Breast epithelium (tissue), 4 donors: ENCODE measurements at regions not wholly inside any gene's neighbourhood (a gene's known extent, or its start where the extent isn't known, plus 50 kb on each side); places are given as distances from the start of the nearest gene placed in this dataset.

Source experiments
- DNase-seq, 2 donors: peaks; one replicate each; pipeline ENCODE4 v3.0.0-alpha.2; 2019; ENCODE audit warnings: low spot score in 2 of 2
- H3K27ac ChIP-seq, 2 donors: fragments of 200-600 bp; sonication (generic) in 1 of 2; one replicate each; pipeline ENCODE4 v1.5.1; 2016 to 2019; ENCODE audit warnings: mild to moderate bottlenecking in 1 of 2
- H3K27me3 ChIP-seq, 2 donors: fragments of 200-600 bp; sonication (generic) in 1 of 2; one replicate each; pipeline versions ENCODE4 v1.5.1 to v1.6.0; 2017 to 2019; ENCODE audit warnings: control low read depth in 1 of 2, mild to moderate bottlenecking in 1 of 2
- H3K36me3 ChIP-seq: fragments of 200-600 bp; one replicate; pipeline ENCODE4 v1.5.1; 2019
- H3K4me1 ChIP-seq, 2 donors: fragments of 200-600 bp; sonication (generic); one replicate each; pipeline ENCODE4 v1.5.1; 2016 to 2019; ENCODE audit warnings: control low read depth in 1 of 2
- H3K4me3 ChIP-seq, 3 donors: fragments of 200-600 bp; sonication (generic); 1 replicate in 2 of 3; 2 replicates in 1 of 3; pipeline ENCODE4 v1.5.1; 2016 to 2019; ENCODE audit warnings: mild to moderate bottlenecking in 3 of 3, moderate library complexity in 2 of 3
- H3K9me3 ChIP-seq, 2 donors: fragments of 200-600 bp; sonication (generic) in 1 of 2; one replicate each; pipeline ENCODE4 v1.5.1; 2016 to 2019; ENCODE audit warnings: control low read depth in 1 of 2
- POLR2A ChIP-seq: fragments of 450-650 bp; IDR thresholded peaks from one replicate; pipeline ENCODE4 v1.6.1; 2016; ENCODE audit warnings: antibody characterized with exemption, mild to moderate bottlenecking, moderate library complexity
- POLR2AphosphoS5 ChIP-seq, 3 donors: sonication (generic); formaldehyde crosslinking; IDR thresholded peaks; one replicate each; pipeline ENCODE4 v1.6.1; 2017; ENCODE audit warnings: antibody characterized with exemption in 3 of 3
- intact Hi-C: fragments of 100-400 bp; cut with DNase I; formaldehyde crosslinking; loops from one replicate; pipeline ENCODE4 v1.15.1; 2023; ENCODE audit warnings: low total_unique reads
- TF ChIP-seq, protein P1 (sequence below), 3 donors: fragments of 450-650 bp; IDR thresholded peaks; one replicate each; pipeline ENCODE4 v1.5.1; 2016 to 2017; ENCODE audit warnings: antibody characterized with exemption in 3 of 3, mild to moderate bottlenecking in 3 of 3, moderate library complexity in 3 of 3

DNA sequence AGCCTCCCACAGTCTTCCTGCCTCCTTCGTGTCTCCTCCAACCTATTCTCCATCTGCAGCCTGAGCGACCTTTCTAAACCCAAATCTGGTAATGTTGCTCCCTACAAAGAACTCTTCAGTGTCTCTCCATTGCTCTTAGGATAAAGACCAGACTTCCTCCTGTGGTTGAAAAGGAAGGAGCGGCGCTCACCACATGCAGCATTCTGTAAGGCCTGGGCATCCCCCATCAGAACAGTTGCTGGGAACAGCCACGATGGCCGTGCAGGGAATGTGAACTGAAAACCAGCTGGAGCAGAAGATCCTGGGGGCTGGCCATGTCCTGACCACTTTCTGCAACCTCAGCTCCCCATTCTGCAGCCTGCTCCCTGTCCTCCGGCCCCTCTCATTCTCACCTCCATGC, 237.8 kb upstream of the ZMIZ1 start:
- H3K4me1 ChIP-seq: no peaks in the 10 kb centered on the region
- H3K27me3 ChIP-seq: no peaks in the 10 kb centered on the region
- no peak overlapping the region for H3K4me3 ChIP-seq
- TF ChIP-seq POLR2A (no peak), POLR2AphosphoS5 (IDR thresholded peaks at IDR 0.05) (no peak)
- TF ChIP-seq, protein P1, sequence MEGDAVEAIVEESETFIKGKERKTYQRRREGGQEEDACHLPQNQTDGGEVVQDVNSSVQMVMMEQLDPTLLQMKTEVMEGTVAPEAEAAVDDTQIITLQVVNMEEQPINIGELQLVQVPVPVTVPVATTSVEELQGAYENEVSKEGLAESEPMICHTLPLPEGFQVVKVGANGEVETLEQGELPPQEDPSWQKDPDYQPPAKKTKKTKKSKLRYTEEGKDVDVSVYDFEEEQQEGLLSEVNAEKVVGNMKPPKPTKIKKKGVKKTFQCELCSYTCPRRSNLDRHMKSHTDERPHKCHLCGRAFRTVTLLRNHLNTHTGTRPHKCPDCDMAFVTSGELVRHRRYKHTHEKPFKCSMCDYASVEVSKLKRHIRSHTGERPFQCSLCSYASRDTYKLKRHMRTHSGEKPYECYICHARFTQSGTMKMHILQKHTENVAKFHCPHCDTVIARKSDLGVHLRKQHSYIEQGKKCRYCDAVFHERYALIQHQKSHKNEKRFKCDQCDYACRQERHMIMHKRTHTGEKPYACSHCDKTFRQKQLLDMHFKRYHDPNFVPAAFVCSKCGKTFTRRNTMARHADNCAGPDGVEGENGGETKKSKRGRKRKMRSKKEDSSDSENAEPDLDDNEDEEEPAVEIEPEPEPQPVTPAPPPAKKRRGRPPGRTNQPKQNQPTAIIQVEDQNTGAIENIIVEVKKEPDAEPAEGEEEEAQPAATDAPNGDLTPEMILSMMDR (IDR thresholded peaks at IDR 0.05): no peak
- H3K27ac ChIP-seq: no peak overlapping the region
- no peak for DNase-seq
- no peaks in the 10 kb centered on the region for H3K9me3 ChIP-seq
- intact Hi-C loops: no loop called here
- no peaks in the 10 kb centered on the region for H3K36me3 ChIP-seq

DNA sequence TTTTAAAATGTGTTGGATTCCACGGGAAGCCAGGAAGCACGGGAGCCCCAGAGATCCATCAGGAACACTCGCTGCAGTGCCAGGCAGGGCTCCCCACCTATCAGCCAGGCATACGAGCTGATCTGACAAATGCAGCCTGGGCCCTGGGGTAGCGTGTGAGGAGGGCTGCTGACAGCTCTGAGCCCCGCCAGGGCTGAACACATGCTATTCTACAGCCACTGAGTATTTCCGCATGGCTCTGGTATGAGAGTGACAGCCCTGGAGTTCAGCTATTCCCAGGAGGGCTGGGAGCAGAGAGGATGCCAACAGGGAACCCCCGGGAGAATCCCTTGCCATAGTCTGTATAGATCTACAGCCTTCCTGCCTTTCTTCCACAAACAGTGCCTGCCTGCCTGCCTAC, 237.3 kb upstream of the ZMIZ1 start:
- intact Hi-C loops: no loop called here
- Histone ChIP-seq H3K4me1 (no peaks in the 10 kb centered on the region), H3K9me3 (no peaks in the 10 kb centered on the region), H3K27me3 (no peaks in the 10 kb centered on the region), H3K27ac (no peak overlapping the region), H3K36me3 (no peaks in the 10 kb centered on the region), H3K4me3 (no peak overlapping the region)
- TF ChIP-seq, protein P1 (IDR thresholded peaks at IDR 0.05): no peak
- TF ChIP-seq POLR2AphosphoS5 (IDR thresholded peaks at IDR 0.05): no peak
- no peak for TF ChIP-seq POLR2A
- DNase-seq: no peak

DNA sequence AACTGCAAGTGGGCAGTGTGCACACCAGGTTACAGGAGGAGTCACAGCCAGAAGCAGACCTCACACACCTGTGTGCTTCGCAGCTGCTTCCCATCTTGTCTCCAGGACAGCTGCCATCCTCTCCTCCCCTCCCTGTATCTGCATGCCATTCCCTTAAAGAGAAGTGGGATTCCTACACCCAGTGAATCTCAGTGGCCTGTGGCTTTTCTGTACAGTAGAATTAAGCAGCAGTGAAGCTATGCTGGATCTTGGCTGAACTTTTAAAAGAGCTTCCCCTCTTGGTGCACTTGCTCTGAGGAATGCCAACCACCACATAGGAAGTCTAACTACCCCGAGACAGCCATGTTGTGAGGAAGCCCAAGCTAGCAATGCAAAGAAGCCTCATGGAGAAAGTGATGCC, 236.5 kb upstream of the ZMIZ1 start:
- intact Hi-C loops: no loop called here
- Histone ChIP-seq H3K27me3 (no peaks in the 10 kb centered on the region), H3K4me3 (no peak overlapping the region), H3K27ac (no peak overlapping the region), H3K4me1 (no peaks in the 10 kb centered on the region), H3K36me3 (no peaks in the 10 kb centered on the region), H3K9me3 (no peaks in the 10 kb centered on the region)
- TF ChIP-seq, protein P1 (IDR thresholded peaks at IDR 0.05): no peak
- TF ChIP-seq POLR2A (no peak), POLR2AphosphoS5 (IDR thresholded peaks at IDR 0.05) (no peak)
- DNase-seq: no peak

DNA sequence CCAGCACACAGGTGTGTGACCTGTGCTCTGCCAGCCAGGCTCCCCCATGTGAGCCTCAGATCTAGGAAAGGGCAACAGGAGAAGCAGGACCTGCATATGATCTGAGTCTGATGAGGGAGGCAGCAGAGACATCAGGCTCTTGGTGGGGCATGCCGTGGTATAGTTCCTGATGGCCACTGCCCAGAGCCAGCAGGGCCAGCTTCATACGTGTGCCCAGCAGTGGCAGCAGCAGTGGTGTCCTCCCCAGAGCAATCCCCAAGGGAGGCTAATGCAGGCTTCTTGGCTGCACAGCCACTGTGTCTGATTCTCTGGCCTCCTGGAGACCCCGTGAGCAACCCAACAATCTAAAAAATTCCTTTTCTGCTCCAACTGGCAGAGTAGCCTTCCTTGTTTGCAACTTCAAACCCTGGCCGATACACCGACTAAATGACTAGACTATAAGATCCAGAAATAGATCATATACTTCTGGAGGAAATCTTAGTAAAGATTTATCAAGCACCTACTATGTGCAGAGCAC, 230.6 kb upstream of the ZMIZ1 start:
- Histone ChIP-seq H3K9me3 (no peaks in the 10 kb centered on the region), H3K27me3 (no peaks in the 10 kb centered on the region), H3K27ac (no peak overlapping the region), H3K4me3 (no peak overlapping the region), H3K4me1 (no peaks in the 10 kb centered on the region), H3K36me3 (no peaks in the 10 kb centered on the region)
- TF ChIP-seq, protein P1 (IDR thresholded peaks at IDR 0.05): no peak
- TF ChIP-seq POLR2AphosphoS5 (IDR thresholded peaks at IDR 0.05) (no peak), POLR2A (no peak)
- intact Hi-C loops: no loop called here
- no peak for DNase-seq

GRCh38 chr10:78843495-78843894, 225.3 kb upstream of the ZMIZ1 start:
- Histone ChIP-seq H3K27ac (no peak overlapping the region), H3K36me3 (no peaks in the 10 kb centered on the region), H3K4me1 (no peaks in the 10 kb centered on the region), H3K4me3 (no peak overlapping the region), H3K27me3 (no peaks in the 10 kb centered on the region), H3K9me3 (no peaks in the 10 kb centered on the region)
- intact Hi-C loops: no loop called here
- no peak for DNase-seq
- TF ChIP-seq POLR2AphosphoS5 (IDR thresholded peaks at IDR 0.05) (no peak), POLR2A (no peak)
- TF ChIP-seq, protein P1 (IDR thresholded peaks at IDR 0.05): no peak
